HG02759 (cell line): ENCODE measurements at regions not wholly inside any gene's neighbourhood (a gene's known extent, or its start where the extent isn't known, plus 50 kb on each side); places are given as distances from the start of the nearest gene placed in this dataset.

Experiments used
- ATAC-seq: cut with Tn5 transposase; IDR thresholded peaks from one replicate; pipeline ENCODE4 v1.9.1; 2021; ENCODE audit warnings: mild to moderate bottlenecking, moderate library complexity; ENCODE audit not compliant: unreplicated experiment

GRCh38 chr20:57795977-57796560 lies 86.3 kb upstream of the PMEPA1 start:
- no peak for ATAC-seq

GRCh38 chr20:57795342-57795697 lies 85.5 kb upstream of the PMEPA1 start:
- no peak for ATAC-seq

GRCh38 chr20:57794600-57795341 lies 85.0 kb upstream of the PMEPA1 start:
- ATAC-seq: no peak

- ATAC-seq: no peak
Measured at GRCh38 chr20:57794036-57794435, 84.2 kb upstream of the PMEPA1 start.

GRCh38 chr20:57793421-57793820 lies 83.6 kb upstream of the PMEPA1 start:
- no peak for ATAC-seq

- ATAC-seq: no peak
Measured at GRCh38 chr20:57792386-57793080, 82.7 kb upstream of the PMEPA1 start.

- no peak for ATAC-seq
Measured at GRCh38 chr20:57791966-57792365, 82.2 kb upstream of the PMEPA1 start.

GRCh38 chr20:57791178-57791962 lies 81.6 kb upstream of the PMEPA1 start:
- no peak for ATAC-seq

- ATAC-seq: no peak
Measured at GRCh38 chr20:57790176-57790575, 80.4 kb upstream of the PMEPA1 start.

GRCh38 chr20:57788936-57789613 lies 79.3 kb upstream of the PMEPA1 start:
- no peak for ATAC-seq

- no peak for ATAC-seq
Measured at GRCh38 chr20:57787990-57788781, 78.4 kb upstream of the PMEPA1 start.

- ATAC-seq: no peak
Measured at GRCh38 chr20:57787151-57787989, 77.6 kb upstream of the PMEPA1 start.

GRCh38 chr20:57786304-57786932 lies 76.6 kb upstream of the PMEPA1 start:
- ATAC-seq: no peak

GRCh38 chr20:57785720-57786119 lies 75.9 kb upstream of the PMEPA1 start:
- ATAC-seq: no peak

- no peak for ATAC-seq
Measured at GRCh38 chr20:57785061-57785460, 75.2 kb upstream of the PMEPA1 start.

- ATAC-seq: no peak
Measured at GRCh38 chr20:57783956-57784837, 74.4 kb upstream of the PMEPA1 start.

- ATAC-seq: no peak
Measured at GRCh38 chr20:57783196-57783595, 73.4 kb upstream of the PMEPA1 start.

- ATAC-seq: no peak
Measured at GRCh38 chr20:57782631-57783041, 72.8 kb upstream of the PMEPA1 start.
